Keratinocyte (primary cell): ENCODE measurements at regions not wholly inside any gene's neighbourhood (a gene's known extent, or its start where the extent isn't known, plus 50 kb on each side); places are given as distances from the start of the nearest gene placed in this dataset.

Experiments used
- DNase-seq: peaks from one replicate; pipeline ENCODE4 v3.0.0-alpha.2; 2011; ENCODE audit warnings: low read depth, missing footprints, low spot score
- FAIRE-seq: peaks from 2 replicates; lab custom pipeline; 2011; peaks lifted over from hg19 to GRCh38; lab: Jason Lieb, UNC
- H2AFZ ChIP-seq: 2 replicates; pipeline ENCODE4 v1.6.0; 2012; ENCODE audit warnings: low read length, control low read depth, inconsistent platforms; ENCODE audit not compliant: control insufficient read depth
- H3K27ac ChIP-seq: 2 replicates; pipeline ENCODE4 v1.5.1; 2011; ENCODE audit warnings: low read length; ENCODE audit not compliant: control insufficient read depth, insufficient read depth
- H3K27me3 ChIP-seq: 3 replicates; pipeline ENCODE4 v1.6.0; 2011; ENCODE audit warnings: low read length; ENCODE audit not compliant: control insufficient read depth, insufficient read depth; ENCODE audit errors: extremely low read depth
- H3K36me3 ChIP-seq, 2 experiments: 2 replicates in 1 of 2; 3 replicates in 1 of 2; pipeline ENCODE4 v1.5.1; 2011; ENCODE audit warnings: low read length in 2 of 2, mild to moderate bottlenecking in 1 of 2; ENCODE audit not compliant: control insufficient read depth in 2 of 2, insufficient read depth in 2 of 2; ENCODE audit errors: extremely low read depth in 1 of 2
- H3K4me1 ChIP-seq: 3 replicates; pipeline ENCODE4 v1.5.1; 2011; ENCODE audit warnings: low read length; ENCODE audit not compliant: control insufficient read depth, insufficient read depth; ENCODE audit errors: extremely low read depth
- H3K4me2 ChIP-seq: 3 replicates; pipeline ENCODE4 v1.6.0; 2011; ENCODE audit warnings: low read depth, low read length; ENCODE audit not compliant: control insufficient read depth, insufficient read depth; ENCODE audit errors: extremely low read depth
- H3K4me3 ChIP-seq, 3 experiments: fragments of 200-600 bp in 1 of 3; sonication (generic) in 1 of 3; 2 replicates in 2 of 3; 3 replicates in 1 of 3; pipeline ENCODE4 v1.5.1; 2011 to 2016; ENCODE audit warnings: low read length in 3 of 3, mild to moderate bottlenecking in 3 of 3, control low read depth in 2 of 3, inconsistent platforms in 1 of 3, low read depth in 1 of 3, mixed read lengths in 1 of 3, mixed run types in 1 of 3, moderate library complexity in 1 of 3; ENCODE audit not compliant: control insufficient read depth in 2 of 3, insufficient read depth in 2 of 3; ENCODE audit errors: extremely low read depth in 1 of 3
- H3K79me2 ChIP-seq: 2 replicates; pipeline ENCODE4 v1.6.0; 2012; ENCODE audit warnings: low read length; ENCODE audit not compliant: control insufficient read depth, insufficient read depth
- H3K9ac ChIP-seq: 3 replicates; pipeline ENCODE4 v1.6.0; 2011; ENCODE audit warnings: low read length; ENCODE audit not compliant: control insufficient read depth, insufficient read depth; ENCODE audit errors: extremely low read depth
- H3K9me1 ChIP-seq: 3 replicates; pipeline ENCODE4 v1.6.0; 2011; ENCODE audit warnings: low read length; ENCODE audit not compliant: control insufficient read depth, insufficient read depth; ENCODE audit errors: extremely low read depth
- H3K9me3 ChIP-seq: 2 replicates; pipeline ENCODE4 v1.5.1; 2012; ENCODE audit warnings: low read depth, low read length; ENCODE audit not compliant: control insufficient read depth
- H4K20me1 ChIP-seq: 3 replicates; pipeline ENCODE4 v1.6.0; 2011; ENCODE audit warnings: low read length; ENCODE audit not compliant: control insufficient read depth, insufficient read depth; ENCODE audit errors: extremely low read depth
- EZH2 ChIP-seq: IDR thresholded peaks from one replicate; pipeline ENCODE4 v1.6.1; 2012; ENCODE audit warnings: inconsistent platforms, mild to moderate bottlenecking, low read length, moderate library complexity
- dilution Hi-C: fragments of 300-500 bp; cut with MboI; formaldehyde crosslinking; loops from one replicate; pipeline ENCODE4 v1.7.0; 2020; ENCODE audit warnings: low sequenced_read_pairs; ENCODE audit not compliant: extremely low pct_ligation_motif_present
- TF ChIP-seq, protein P1 (sequence below), 3 experiments: IDR thresholded peaks in 1 of 3; conservative IDR thresholded peaks in 1 of 3; optimal IDR thresholded peaks in 1 of 3; 2 replicates in 2 of 3; 3 replicates in 1 of 3; pipeline versions ENCODE3 to v1.5.1; 2011; ENCODE audit warnings: low read length in 3 of 3, mild to moderate bottlenecking in 3 of 3, moderate library complexity in 2 of 3, control low read depth in 1 of 3, inconsistent platforms in 1 of 3; ENCODE audit not compliant: insufficient read depth in 2 of 3; ENCODE audit errors: extremely low read depth in 1 of 3

DNA sequence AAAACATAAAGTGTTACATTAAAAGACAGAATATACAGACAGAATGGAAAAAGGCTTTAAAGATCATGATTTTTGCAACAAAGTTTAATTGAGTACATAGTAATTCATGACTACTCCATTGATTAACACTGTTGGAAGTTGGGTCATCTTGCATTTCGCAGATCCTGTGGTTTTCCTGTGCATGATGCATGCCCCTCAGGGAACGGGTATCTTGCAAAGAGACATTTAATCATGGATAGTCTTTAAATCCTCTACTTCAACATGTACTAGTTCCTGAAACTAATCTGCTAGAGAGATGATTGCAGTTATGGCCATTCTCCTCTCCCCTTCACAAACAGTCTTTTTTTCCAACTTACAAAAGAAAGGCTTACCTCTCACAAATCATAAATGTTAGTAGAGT, 155.6 kb upstream of the DSEL start:
- no peak overlapping the region for H3K27ac ChIP-seq
- no peaks in the 10 kb centered on the region for H3K79me2 ChIP-seq
- no peak overlapping the region for H3K4me2 ChIP-seq
- TF ChIP-seq EZH2: no peak
- TF ChIP-seq, protein P1, sequence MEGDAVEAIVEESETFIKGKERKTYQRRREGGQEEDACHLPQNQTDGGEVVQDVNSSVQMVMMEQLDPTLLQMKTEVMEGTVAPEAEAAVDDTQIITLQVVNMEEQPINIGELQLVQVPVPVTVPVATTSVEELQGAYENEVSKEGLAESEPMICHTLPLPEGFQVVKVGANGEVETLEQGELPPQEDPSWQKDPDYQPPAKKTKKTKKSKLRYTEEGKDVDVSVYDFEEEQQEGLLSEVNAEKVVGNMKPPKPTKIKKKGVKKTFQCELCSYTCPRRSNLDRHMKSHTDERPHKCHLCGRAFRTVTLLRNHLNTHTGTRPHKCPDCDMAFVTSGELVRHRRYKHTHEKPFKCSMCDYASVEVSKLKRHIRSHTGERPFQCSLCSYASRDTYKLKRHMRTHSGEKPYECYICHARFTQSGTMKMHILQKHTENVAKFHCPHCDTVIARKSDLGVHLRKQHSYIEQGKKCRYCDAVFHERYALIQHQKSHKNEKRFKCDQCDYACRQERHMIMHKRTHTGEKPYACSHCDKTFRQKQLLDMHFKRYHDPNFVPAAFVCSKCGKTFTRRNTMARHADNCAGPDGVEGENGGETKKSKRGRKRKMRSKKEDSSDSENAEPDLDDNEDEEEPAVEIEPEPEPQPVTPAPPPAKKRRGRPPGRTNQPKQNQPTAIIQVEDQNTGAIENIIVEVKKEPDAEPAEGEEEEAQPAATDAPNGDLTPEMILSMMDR (optimal IDR thresholded peaks at IDR 0.05 in 1 of 3, IDR thresholded peaks at IDR 0.05 in 1 of 3, conservative IDR thresholded peaks at IDR 0.05 in 1 of 3; ENCODE audit: extremely low read depth in 1 of 3, insufficient read depth in 2 of 3, low read length in 3 of 3): no peak
- no peaks in the 10 kb centered on the region for H3K4me1 ChIP-seq
- no peak overlapping the region for H3K9ac ChIP-seq
- H3K9me1 ChIP-seq: no peaks in the 10 kb centered on the region
- FAIRE-seq (peak; percentile 85), DNase-seq (no peak)
- no peak overlapping the region for H2AFZ ChIP-seq
- no peak overlapping the region for H3K4me3 ChIP-seq
- H3K27me3 ChIP-seq: no peaks in the 10 kb centered on the region
- dilution Hi-C loops: no loop called here
- no peaks in the 10 kb centered on the region for H3K9me3 ChIP-seq
- no peaks in the 10 kb centered on the region for H3K36me3 ChIP-seq
- H4K20me1 ChIP-seq: no peaks in the 10 kb centered on the region

DNA sequence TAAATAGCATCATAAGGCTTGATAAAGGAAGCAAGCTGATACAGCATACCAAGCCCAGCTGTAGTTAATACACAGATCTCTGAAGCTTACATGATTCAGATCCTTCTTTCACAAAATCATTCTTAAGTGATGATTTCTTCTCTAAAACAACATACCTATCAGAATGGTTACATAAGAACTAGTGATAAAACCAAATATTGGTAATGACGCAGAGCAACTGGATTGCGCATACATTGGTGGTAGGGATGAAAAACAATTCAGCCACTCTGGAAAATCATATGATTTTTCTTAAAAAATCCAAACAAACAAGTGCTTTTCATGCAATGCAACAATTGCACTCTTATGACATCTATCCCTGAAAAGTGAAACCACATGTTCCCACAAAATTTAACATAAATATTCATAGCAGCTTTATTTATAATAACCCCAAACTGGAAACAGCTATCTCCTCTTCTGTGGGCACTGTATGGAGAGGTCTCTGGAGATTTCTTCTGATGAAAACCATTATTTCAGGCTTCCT, 153.6 kb upstream of the DSEL start:
- H3K27me3 ChIP-seq: no peaks in the 10 kb centered on the region
- no peak overlapping the region for H3K4me2 ChIP-seq
- H4K20me1 ChIP-seq: no peaks in the 10 kb centered on the region
- no peak overlapping the region for H3K4me3 ChIP-seq
- FAIRE-seq: no peak
- dilution Hi-C loops: no loop called here
- no peaks in the 10 kb centered on the region for H3K9me1 ChIP-seq
- H3K4me1 ChIP-seq: no peaks in the 10 kb centered on the region
- no peaks in the 10 kb centered on the region for H3K9me3 ChIP-seq
- DNase-seq: no peak
- TF ChIP-seq EZH2: no peak
- TF ChIP-seq, protein P1 (optimal IDR thresholded peaks at IDR 0.05 in 1 of 3, IDR thresholded peaks at IDR 0.05 in 1 of 3, conservative IDR thresholded peaks at IDR 0.05 in 1 of 3; ENCODE audit: extremely low read depth in 1 of 3, insufficient read depth in 2 of 3, low read length in 3 of 3): no peak
- H3K27ac ChIP-seq: no peak overlapping the region
- no peaks in the 10 kb centered on the region for H3K79me2 ChIP-seq
- H3K9ac ChIP-seq: no peak overlapping the region
- H3K36me3 ChIP-seq: no peaks in the 10 kb centered on the region
- no peak overlapping the region for H2AFZ ChIP-seq
